Tibial nerve (tissue), 4 donors: ENCODE measurements at regions not wholly inside any gene's neighbourhood (a gene's known extent, or its start where the extent isn't known, plus 50 kb on each side); places are given as distances from the start of the nearest gene placed in this dataset.

Experiments
- CTCF ChIP-seq, 5 experiments: fragments of 200-600 bp in 3 of 5; fragments of 450-650 bp in 2 of 5; sonication (generic) in 3 of 5; IDR thresholded peaks; one replicate each; pipeline ENCODE4 v1.5.1; 2016 to 2019; ENCODE audit warnings: antibody characterized with exemption in 5 of 5, mild to moderate bottlenecking in 3 of 5, moderate library complexity in 2 of 5
- EP300 ChIP-seq, 2 donors: sonication (generic); formaldehyde crosslinking; IDR thresholded peaks; one replicate each; pipeline ENCODE4 v1.6.1; 2017; ENCODE audit warnings: antibody characterized with exemption in 2 of 2, mild to moderate bottlenecking in 1 of 2
- POLR2A ChIP-seq, 2 donors: fragments of 450-650 bp; IDR thresholded peaks; one replicate each; pipeline ENCODE4 v1.6.1; 2017; ENCODE audit warnings: antibody characterized with exemption in 2 of 2, mild to moderate bottlenecking in 2 of 2, moderate library complexity in 2 of 2

GRCh38 chr6:140073456-140073855, 699.0 kb upstream of the CITED2 start:
- TF ChIP-seq EP300 (IDR thresholded peaks at IDR 0.05) (peak in 1 of 2 donors; percentile 17), CTCF (IDR thresholded peaks at IDR 0.05) (no peak), POLR2A (IDR thresholded peaks at IDR 0.05) (no peak)
